A673 (cell line): ENCODE measurements at regions not wholly inside any gene's neighbourhood (a gene's known extent, or its start where the extent isn't known, plus 50 kb on each side); places are given as distances from the start of the nearest gene placed in this dataset.
"Not testable (repeated sequence)": the region's sequence is repeated elsewhere in the genome, so short reads cannot be mapped to it uniquely, and the experiment has no call there.

Experiments
- EZH2 ChIP-seq: fragments of 200-600 bp; sonication (generic); IDR thresholded peaks from 2 replicates; pipeline ENCODE4 v1.6.1; 2017; ENCODE audit warnings: borderline replicate concordance, low read depth, mild to moderate bottlenecking, mixed read lengths, antibody characterized with exemption, low read length; ENCODE audit not compliant: poor library complexity, severe bottlenecking
- TF ChIP-seq, protein P1 (sequence below): fragments of 300-800, 200-600 bp; sonication (generic); conservative IDR thresholded peaks from 2 replicates; pipeline ENCODE4 v1.5.1; 2017; ENCODE audit warnings: low read depth, mild to moderate bottlenecking, antibody characterized with exemption, low read length, moderate library complexity, mixed read lengths

DNA sequence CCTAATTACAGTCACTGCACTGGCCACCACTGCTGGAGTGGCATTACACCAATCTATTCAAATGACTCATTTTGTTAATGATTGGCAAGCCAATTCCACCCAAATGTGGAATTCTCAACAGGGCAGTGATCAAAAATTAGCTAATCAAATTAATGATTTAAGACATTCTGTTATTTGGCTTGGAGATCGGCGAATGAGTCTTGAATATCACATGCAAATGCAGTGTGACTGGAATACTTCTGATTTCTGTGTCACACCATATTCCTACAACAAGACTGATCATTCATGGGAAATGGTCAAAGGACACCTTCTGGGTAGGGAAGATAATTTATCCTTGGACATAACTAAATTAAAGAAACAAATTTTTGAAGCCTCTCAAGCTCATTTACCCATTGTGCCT is 165.1 kb downstream of the IER5 start:
- TF ChIP-seq, protein P1, sequence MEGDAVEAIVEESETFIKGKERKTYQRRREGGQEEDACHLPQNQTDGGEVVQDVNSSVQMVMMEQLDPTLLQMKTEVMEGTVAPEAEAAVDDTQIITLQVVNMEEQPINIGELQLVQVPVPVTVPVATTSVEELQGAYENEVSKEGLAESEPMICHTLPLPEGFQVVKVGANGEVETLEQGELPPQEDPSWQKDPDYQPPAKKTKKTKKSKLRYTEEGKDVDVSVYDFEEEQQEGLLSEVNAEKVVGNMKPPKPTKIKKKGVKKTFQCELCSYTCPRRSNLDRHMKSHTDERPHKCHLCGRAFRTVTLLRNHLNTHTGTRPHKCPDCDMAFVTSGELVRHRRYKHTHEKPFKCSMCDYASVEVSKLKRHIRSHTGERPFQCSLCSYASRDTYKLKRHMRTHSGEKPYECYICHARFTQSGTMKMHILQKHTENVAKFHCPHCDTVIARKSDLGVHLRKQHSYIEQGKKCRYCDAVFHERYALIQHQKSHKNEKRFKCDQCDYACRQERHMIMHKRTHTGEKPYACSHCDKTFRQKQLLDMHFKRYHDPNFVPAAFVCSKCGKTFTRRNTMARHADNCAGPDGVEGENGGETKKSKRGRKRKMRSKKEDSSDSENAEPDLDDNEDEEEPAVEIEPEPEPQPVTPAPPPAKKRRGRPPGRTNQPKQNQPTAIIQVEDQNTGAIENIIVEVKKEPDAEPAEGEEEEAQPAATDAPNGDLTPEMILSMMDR = not testable (repeated sequence)
- not testable (repeated sequence) for TF ChIP-seq EZH2
